ENCODE measurements at regions not wholly inside any gene's neighbourhood (a gene's known extent, or its start where the extent isn't known, plus 50 kb on each side); places are given as distances from the start of the nearest gene placed in this dataset.

DNA sequence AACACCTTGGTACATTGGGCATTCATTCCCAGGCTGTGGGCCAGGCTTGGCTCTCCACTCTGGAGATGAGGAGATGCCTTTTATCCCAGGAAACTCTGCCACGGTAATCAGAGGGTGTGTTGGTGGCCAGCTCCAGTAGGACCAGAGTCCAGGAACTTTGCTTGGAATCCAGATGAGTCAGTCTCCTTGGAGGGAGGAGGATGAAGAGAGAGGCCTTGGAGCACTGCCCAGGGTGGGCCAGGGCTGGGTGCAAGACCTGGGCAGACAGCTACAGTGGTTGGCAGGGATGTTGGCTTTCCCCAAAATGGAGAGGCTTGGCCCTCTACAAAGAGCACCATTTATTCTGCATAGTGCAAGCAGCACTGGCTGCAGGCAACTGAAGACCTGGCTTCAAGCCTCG is 209.0 kb downstream of the RGS9 start:
- no peak for TF ChIP-seq CTCF (IDR thresholded peaks at IDR 0.05; ENCODE audit: insufficient read depth, missing control alignments)
- FAIRE-seq (no peak), DNase-seq (ENCODE audit: insufficient read length, low spot score) (no peak)

DNA sequence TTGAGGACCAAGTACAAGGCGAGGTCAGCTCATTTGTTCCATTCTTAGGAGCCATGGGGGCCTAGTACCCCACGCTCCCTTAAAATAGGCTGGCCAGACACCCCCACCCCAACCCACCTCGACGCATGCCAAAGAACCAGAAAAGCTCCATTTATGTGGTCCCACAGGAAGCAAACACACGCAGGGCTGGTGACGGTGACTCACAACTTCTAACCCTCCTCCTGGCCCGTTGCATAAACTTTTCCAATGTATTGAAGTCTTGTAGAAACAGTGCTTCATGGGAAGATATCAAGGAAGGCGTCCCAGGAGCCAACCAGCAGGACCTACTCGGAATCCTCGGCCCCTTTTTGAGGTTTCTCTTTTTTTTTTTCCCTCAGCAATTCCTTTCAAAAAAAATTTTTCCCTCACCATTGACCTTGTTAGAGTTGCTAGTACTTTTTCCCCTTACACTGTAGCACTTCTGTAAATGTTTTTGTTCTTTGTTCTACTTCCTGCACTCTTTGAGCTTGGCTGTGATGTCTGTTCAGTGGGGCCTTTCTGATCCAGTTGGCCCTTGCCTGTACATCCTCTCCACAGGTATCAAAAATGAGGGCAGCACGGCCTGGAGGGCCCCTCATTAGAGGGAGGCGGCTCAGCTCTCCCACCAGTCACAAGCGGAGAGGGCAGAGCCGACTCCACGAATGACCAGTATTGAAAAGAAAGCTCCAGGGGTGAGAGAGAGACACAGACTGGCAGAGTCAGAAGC is 208.3 kb downstream of the RGS9 start:
- DNase-seq (ENCODE audit: insufficient read length, low spot score) (no peak), FAIRE-seq (no peak)

DNA sequence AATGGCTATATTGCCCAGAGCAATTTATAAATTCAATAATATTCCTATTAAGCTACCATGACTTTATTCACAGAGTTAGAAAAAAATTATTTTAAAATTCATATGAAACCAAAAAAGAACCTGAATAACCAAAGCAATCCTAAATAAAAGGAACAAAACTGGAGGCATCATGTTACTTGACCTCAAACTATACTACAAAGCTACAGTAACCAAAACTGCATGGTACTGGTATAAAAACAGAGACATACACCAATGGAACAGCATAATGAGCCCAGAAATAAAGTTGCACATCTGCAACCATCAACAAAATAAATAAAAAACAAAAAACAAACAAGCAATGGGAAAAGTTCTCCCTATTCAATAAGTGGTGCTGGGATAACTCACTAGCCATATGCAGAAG is 203.2 kb downstream of the RGS9 start:
- DNase-seq (ENCODE audit: insufficient read length, low spot score): no peak
- FAIRE-seq: no peak
- no peak for TF ChIP-seq CTCF (IDR thresholded peaks at IDR 0.05; ENCODE audit: insufficient read depth, missing control alignments)

More for the DNA sequence above, 208.3 kb downstream of the RGS9 start:
- TF ChIP-seq CTCF (IDR thresholded peaks at IDR 0.05; ENCODE audit: insufficient read depth, missing control alignments): no peak

- DNase-seq (ENCODE audit: insufficient read length, low spot score) (no peak), FAIRE-seq (no peak)
- no peak for TF ChIP-seq CTCF (IDR thresholded peaks at IDR 0.05; ENCODE audit: insufficient read depth, missing control alignments)
Measured at GRCh38 chr17:65334406-65334805, 197.2 kb downstream of the RGS9 start.

DNA sequence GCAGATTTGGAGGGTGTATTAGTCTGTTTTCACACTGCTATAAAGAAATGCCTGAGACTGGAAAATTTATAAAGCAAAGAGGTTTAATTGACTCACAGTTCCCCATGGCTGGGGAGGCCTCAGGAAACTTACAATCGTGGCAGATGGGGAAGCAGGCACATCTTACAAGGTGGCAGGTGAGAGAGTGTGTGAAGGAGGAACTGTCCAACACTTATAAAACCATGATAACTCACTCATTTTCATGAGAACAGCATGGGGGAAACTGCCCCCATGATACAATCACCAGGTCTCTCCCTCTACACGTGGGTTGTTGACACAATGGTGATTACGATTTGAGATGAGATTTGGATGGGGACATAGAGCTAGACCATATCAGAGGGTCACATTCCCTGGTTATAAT is 195.6 kb downstream of the RGS9 start:
- no peak for FAIRE-seq
- no peak for TF ChIP-seq CTCF (IDR thresholded peaks at IDR 0.05; ENCODE audit: insufficient read depth, missing control alignments)
- no peak for DNase-seq (ENCODE audit: insufficient read length, low spot score)

DNA sequence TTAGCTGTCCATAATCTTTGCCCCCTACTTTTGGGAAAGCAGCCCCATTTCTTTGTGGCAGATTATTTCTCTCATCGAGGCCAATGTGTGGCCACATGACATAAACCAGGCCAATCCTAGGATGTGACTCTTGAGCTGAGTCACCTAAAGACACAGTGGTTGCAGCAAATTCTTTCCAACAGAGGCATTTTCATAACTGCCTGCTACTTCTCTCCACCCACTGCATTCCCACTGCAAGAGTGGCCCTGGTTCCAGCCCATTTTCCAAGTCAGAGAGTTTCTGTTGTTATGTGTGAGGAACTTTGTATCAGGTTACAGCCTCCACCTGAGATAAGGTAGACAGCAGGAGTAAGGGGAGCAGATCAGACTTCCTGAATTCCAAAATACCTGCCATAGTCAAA is 195.2 kb downstream of the RGS9 start:
- no peak for DNase-seq (ENCODE audit: insufficient read length, low spot score)
- TF ChIP-seq CTCF (IDR thresholded peaks at IDR 0.05; ENCODE audit: insufficient read depth, missing control alignments): no peak
- FAIRE-seq: no peak

GRCh38 chr17:65328567-65328966 is 191.4 kb downstream of the RGS9 start:
- FAIRE-seq (no peak), DNase-seq (ENCODE audit: insufficient read length, low spot score) (no peak)
- no peak for TF ChIP-seq CTCF (IDR thresholded peaks at IDR 0.05; ENCODE audit: insufficient read depth, missing control alignments)

Measured in D721Med (cell line).